Stimulated activated CD8-positive, alpha-beta memory T cell treated with anti-CD3 and anti-CD28 coated beads, Interleukin-7, amount 100 ng/mL, for 1 hour (primary cell): ENCODE measurements at regions not wholly inside any gene's neighbourhood (a gene's known extent, or its start where the extent isn't known, plus 50 kb on each side); places are given as distances from the start of the nearest gene placed in this dataset.
"Not testable (repeated sequence)": the region's sequence is repeated elsewhere in the genome, so short reads cannot be mapped to it uniquely, and the experiment has no call there.

Experiments used
- DNase-seq, 2 donors: peaks; one replicate each; pipeline ENCODE4 v3.0.0-alpha.2; 2020; ENCODE audit warnings: low read depth in 2 of 2

DNA sequence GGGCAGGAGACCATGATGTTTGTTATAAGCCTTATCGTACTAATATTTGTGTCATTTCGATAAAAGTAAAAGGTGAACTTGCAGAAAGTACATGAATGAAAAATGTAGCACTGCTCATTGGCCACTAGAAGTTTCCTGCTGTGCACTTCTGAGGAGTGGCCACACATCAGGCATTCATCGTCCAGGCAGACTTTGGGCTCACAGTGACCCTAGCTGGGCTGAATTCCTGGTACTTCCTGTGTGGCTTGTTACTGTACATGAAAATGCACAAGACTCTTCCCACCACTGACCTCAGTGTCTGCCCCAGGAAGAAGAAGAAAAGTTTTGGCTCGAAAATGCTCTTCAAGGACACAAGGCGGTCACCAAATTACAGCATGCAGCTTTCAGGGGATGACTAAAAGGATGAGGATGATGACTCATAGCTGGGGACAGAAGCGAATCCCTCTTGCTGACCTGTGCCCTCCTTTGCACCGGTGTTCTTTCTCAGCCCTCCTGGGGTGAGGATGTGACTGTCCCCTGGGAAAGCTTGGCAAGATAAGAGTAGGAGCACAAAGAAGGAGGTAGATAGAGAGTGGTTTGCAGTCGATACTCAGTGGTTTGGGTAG, 252.4 kb upstream of the KAZN start:
- DNase-seq: no peak

DNA sequence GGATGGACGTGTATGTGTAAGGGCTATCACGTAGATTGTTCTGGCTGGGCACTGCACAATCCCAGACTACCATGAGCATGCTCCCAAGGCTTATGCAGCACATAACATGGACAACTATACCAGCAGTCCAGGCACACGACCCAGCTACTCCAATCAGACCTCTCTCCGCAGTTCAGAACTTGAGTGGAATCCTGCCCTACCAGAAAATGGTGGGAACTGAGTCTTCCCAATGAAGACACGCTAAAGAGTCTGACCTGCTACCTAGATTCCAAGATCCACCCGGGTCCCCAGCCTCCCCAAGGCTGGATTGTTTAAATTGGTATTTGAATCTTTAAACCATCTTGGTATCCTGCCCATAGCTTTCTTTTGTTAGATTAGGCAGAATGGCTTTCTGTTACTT, 251.3 kb upstream of the KAZN start:
- no peak for DNase-seq

DNA sequence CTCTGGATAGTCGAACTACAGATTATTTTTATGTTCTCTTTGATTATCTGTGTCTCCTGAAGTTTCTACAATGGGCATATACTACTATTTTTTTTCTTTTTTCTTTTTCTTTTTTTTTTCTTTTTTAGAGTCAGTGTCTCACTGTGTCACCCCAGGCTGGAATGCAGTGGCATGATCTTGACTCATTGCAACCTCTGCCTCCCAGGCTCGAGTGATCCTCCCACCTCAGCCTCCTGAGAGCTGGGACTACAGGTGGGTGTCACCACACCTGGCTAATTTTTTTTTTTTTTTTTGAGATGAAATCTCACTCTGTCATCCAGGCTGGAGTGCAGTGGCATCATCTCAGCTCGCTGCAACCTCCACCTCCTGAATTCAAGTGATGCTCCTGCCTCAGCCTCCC, 250.7 kb upstream of the KAZN start:
- no peak for DNase-seq

DNA sequence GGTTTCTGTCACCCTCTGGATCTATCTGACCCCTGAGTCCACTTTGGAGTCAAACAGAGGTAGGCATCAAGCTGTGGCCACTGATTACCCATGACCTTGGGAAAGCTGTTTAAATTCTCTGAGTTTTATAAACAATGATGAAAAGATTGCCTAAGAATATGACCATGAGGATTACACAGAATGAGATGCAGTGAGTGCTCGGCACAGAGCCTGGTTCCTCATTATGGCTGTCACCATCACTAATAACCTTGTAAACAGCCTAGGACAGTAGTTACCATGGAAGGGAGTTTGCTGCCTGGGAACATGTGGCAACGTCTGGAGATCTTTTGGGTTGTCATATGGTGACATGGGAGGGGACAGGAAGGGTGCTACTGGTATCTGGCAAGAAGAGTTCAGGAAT, 248.3 kb upstream of the KAZN start:
- no peak for DNase-seq

DNA sequence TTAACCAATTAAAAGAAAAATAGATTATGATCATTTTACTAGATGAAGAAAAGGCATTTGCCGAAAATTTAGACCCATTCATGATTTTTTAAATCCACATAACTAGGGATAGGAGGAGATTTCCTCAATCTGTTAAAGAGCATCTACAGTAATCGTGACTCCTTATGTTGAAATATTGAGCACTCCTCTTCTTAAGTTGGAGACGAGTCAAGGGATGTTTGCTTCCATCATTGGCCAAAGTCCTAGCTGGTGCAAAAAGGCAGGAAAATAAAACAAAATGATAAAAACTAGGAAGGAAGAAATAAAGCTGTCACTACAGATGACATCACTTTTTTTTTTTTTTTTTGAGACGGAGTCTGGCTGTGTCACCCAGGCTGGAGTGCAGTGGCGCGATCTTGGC, 245.6 kb upstream of the KAZN start:
- DNase-seq: no peak

DNA sequence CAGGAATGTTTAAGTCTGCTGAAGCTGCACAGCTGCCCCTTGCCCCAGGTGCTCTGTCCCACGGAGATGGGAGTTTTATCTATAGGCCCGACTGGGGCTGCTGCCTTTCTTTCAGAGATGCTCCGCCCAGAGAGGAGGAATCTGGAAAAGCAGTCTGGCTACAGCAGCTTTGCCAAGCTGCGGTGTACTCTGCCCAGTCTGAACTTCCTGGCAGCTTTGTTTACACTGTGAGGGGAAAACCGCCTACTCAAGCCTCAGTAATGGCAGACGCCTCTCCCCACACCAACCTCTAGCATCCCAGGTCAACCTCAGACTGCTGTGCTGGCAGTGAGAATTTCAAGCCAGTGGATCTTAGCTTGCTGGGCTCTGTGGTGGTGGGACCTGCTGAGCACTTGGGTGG, 237.5 kb upstream of the KAZN start:
- DNase-seq: not testable (repeated sequence)

DNA sequence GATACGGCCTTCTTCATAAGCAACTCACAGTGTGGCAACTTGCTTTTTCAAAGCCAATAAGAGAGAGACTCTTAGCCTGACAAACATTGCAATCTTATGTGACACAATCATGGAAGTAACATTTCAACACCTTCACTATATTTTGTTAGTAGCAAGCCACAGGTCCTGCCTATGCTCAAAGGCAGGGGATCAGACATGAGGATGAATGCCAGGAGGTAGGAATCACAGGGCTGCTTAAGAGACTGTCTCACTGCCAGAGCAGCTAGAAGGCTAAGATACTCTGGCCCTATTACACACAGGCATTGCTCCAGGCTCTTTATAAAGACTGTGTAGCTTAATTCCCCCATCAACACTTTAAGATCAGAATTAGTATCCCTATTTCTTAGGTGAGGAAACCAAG, 236.2 kb upstream of the KAZN start:
- DNase-seq: no peak

DNA sequence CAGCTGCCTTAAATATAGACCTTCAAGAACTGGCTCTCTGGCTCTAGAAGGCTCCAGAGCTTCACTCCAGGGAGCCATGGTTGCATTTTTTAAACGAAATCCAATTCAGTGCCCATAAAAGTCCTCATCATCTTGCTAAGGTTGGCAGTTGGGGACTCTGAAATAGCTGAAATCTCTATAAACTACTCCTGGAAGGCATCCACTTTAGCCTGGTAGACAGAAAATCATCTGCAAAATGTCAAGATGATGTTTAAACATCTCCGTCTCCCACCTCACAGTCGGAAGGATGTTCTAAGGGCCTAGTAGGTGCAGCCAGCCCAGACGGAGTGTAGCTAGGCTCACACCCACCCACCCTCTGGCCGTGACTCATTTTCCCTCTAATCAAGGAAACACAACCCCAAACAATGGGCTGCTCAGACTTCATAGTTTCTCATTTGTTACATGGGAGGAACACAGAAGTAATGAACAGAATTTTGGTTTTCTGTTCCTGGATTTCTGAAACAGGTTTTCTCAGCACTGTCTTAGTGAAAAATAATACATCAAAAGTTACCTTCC, 235.4 kb upstream of the KAZN start:
- no peak for DNase-seq

DNA sequence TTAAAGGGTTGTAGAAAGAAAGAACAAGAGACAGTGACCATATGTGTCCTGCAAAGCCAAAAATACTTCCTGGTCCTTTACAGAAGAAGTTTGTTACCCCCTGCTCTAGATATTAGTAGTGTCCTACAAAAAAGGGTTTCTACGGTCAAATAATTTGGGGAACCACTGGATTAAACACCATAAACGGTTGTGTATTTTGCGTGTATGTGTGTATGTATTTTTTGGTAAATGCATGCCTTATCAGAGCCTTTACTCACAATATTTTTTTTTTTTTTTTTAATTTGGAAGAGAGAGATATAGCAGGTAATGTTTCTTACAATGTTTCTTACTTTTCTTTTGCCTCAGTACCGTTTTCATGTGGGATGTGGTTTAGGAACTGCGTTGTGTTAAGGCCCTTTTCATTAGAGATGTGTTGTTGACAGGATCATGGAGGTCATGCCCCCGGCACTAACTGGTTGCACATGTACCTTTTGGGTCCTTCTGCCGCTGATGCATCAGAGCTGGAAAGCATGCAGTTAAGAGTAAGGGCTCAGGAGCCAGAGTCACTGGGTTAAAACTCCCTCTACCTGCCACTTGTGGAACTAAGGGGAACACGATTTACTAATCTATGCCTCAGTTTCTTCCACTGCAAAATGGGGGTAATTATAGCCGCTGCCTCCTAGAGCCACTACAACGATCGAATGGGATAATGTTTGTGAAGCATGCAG, 234.6 kb upstream of the KAZN start:
- no peak for DNase-seq

DNA sequence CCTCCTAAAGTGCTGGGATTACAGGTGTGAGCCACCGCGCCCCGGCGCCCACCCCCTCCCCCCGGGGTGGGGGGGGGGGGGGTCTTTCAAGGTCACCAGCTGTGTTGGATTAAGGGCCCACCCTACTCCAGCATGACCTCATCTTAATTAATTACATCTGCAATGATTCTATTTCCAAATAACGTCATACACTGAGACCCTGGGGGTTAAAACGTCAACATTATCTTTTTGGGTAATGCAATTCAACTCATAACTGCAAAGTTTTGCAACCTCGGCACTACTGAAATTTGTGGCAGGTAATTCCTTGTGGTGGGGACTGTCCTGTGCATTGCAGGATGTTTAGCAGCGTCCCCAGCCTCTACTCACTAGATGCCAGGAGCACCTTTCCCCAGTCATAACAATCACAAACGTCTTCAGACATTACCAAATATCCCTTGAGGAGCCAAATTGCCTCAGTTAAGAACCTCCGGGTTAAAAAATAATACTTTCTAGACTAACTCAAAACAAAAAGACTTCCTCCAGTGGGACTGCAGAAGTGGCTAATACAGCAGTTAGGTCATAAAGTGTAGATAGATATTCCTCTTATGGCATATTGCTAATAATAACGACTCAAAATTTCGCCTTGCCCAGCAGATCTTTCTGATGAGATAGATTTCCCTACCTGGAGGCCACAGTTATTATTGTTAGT, 233.0 kb upstream of the KAZN start:
- no peak for DNase-seq

DNA sequence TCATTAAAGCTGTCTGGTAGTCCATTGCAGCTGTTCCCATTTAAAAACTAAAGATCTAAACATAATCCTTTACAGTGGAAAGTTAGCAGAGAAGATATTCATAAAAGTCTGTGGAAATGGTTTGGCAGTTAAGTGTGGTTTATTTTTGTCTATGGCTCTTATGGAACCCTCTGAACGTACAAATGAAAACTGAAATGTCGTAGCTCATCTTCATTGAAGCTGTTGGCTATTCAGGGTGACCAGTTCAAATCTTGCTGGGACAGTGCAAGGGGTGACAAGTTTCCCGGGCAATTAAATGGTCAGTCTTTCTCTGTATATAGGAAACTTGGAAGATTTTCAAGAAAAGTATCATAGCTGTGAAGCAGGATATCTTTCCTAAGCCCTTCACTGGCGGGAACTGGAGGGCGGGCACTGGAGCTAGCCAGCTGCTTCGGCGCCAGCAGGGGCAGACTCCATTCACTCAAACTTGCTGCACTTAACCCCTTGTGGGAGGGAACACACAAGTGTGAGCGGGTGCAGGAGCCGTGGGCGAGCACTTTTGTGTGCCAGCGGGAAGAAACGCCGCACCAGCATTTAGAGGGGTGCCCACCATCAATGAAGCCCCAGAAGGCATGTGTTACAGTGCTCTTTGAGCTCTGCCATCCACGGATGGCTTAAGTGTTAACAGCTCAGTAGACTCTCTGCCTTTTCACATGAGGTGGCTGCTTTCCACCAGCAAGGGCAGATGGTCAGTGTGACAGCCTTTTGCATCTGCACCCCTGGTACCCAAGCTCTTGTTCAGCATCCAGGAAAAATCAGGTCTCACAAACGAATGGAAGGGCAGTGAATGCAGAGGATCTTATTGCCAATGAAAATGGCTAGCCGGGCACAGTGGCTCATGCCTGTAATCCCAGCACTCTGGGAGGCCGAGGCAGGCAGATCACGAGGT, 232.1 kb upstream of the KAZN start:
- no peak for DNase-seq

DNA sequence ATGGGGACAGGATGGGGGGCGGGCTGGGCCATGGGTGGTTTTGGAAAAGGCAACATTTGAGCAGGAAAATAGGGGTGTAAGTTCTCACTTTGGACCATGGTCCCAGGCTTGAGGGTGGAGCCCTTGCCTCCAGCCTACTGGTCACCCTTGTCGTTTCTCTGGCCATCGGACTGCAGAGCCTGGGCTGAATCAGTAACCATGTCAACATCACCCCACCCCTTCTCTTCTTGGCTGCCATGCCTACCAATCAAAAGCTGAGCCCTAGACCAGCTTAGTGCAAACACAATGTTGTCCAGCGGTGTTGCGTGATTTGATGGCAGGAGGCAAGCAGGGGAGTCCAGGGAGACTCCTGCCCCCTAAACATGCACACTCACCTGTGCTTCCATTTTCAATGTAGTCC, 231.0 kb upstream of the KAZN start:
- DNase-seq: no peak

DNA sequence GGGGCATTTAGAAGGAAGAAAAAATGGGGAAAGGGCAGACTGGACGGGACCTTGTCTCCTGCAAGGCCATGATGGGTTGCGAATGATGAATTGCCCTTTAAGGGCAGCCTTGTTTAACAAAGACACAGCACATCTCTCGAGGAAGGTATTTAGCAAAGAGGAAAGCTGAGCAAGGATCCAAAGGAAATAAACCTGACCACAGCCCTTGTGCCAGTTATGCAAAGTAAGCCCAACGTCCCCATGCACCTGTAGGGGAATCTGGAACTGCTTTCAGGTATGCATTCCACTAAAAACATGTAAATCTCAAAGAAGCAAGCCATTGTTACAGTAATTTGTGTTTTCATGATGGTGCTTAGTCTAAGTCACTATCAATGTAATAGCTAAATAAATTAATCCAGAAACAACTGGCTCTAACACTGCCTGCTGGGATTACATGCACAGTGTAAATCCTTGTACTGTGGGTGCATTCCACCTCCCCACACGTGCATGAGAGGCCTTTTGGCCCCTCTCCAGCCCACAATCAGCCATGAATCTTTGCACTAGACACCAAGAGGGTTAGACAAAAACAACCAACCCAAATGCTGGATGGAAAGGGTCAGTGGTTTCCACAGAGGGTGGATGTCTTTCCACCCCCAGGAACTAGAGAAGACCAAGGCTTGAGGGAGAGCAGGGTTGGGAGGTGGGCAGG, 228.8 kb upstream of the KAZN start:
- DNase-seq: no peak

DNA sequence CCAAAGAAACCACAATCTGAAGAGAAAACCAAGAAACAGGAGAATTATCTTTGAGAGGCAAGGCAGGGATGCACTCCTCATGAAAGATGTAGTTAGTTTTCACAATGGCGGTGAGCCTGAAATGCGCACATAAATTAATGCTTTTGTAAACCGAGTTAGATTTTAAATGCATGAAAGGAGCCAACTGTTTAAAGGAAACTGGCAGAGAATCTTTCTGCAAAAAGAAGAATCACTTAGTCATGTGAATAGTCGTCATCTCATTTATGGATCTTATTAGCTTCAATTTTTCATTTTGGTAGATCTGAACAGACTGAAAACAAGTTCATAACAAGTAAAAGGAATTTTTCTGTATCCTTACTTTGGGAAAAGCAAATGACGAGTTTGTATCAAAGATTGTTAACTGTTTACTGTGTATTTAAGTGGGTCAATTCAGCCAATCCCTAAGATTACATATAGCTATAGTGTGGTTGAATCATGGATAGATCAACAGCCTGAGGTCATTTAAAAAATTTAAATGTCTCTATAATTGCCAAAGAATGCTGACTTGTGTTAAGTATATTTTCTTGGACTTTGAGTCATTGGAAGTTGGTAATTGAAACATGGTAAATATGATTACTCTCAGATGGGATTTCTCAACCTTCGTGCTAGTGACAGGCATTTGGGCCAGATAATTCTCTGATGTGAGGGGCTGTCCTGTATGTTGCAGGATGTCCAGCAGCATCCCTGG, 226.6 kb upstream of the KAZN start:
- no peak for DNase-seq

DNA sequence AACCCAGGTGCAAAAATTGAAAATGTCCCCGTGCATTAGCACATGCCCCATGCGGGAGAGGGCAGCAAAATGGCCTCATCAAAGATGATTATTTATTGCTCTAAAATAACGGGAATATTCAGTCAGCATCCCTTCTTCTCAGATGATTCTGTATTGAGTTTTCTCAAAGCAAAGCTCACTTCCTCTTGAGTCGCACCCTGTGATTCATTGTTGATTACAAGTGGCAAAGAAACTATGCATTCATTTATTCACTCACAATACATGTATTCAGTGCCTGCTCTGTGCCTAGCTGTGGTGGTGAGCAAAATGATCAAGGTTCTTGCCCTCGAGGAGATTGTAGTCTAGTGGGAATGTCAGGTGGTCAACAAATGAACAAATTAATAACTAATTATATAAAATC, 226.0 kb upstream of the KAZN start:
- DNase-seq: no peak

DNA sequence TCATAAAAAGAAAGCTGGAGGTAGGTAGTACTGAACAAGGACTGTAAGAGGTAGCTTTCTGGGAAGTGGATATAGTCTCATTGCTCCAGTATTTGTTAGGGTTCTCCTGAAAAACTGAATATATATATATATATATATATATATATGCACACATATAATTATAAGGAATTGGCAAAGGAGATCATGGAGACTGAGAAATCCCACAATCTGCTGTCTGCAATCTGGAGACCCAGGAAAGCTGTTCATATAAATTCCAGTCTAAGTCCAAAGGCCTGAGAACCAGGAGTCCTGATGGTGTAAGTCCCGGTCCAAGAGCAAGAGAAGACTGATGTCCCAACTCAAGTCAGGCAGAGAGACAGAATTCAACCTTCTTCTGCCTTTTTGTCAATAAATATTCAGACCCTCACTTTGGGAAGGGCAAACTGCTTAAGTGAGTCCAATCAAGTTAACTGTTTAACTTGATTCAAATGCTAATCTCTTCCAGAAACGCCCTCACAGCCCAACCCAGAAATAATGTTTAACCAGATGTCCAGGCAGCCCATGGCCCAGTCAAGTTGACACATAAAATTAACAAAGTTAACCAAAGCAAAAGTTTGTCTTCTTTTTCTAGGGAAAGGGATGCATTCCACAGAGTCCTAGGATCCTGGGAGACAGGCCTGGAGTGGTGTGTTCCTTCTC, 225.3 kb upstream of the KAZN start:
- DNase-seq: no peak

DNA sequence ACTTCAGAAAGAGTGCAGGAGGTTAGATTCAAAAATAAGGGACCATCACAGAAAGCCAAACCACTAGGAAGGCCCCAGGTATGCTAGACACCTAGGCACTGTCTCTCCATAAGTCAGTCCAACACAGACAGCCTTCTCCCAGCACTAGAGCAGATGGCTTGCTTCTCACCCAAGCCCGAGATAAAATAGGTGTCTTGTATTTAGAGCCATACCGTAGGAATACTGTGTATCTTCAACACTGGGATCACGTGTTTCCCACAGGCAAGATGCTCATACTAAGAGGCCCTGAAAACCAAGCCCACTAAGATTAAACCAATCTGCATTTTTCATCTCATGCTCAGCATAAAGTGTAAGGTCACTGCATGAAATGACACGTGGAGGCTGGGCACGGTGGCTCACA, 223.3 kb upstream of the KAZN start:
- no peak for DNase-seq

DNA sequence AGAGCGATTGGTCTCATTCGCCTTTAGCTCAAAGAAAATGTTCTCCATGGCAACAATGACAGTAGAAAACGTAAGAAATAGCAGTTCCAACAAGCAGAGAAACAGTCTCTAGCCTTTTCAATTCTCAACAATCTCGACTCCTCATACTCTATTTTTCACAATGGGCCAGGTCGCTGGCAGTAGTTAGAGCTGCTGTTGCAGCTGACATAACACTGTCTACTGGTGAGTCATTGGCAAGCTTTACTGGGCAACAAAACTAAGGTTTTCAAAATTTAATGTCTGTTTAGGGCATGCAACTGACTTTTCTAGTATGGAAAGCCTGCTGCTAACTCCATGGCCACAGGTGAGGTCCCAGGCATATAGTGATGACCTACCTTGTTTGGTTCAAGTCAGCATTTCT, 221.1 kb upstream of the KAZN start:
- DNase-seq: no peak

DNA sequence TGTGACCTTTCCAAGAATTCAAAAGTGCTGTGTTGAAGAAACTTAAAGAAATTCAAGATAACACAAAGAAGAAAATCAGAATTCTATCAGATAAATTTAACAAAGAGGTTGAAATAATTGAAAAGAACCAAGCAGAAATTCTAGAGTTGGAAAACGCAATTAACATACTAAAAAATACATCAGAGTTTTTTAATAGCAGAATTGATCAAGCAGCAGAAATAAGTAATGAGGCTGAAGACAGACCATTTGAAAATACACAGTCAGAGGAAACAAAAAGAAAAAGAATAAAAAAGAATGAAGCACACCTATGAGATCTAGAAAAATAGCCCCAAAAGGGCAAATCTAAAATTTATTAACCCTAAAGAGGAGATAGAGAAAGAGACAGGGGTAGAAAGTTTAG, 218.1 kb upstream of the KAZN start:
- DNase-seq: no peak

DNA sequence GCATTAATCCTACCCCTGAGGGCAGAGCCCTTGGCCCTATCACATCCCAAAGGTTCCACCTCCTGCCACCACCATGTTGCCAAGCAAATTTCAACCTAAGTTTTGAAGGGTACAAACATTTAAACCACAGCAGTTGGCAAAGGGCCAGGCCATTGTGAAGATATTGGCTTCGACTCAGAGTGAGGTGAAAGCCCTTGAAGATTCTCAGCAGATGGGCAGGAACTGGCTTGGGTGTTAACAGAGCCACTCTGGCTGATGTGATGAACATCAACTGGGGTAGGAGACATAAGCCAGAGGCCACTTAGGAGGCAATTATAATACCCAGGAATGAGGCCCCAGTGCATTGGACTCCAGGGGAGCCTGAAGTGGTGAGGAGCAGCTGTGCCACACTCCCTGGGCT, 207.7 kb upstream of the KAZN start:
- no peak for DNase-seq
